CD14-positive monocyte (primary cell): ENCODE measurements at regions not wholly inside any gene's neighbourhood (a gene's known extent, or its start where the extent isn't known, plus 50 kb on each side); places are given as distances from the start of the nearest gene placed in this dataset.

Source experiments
- DNase-seq, 3 donors: peaks; one replicate each; pipeline ENCODE4 v3.0.0-alpha.2; 2011 to 2022
- H2AFZ ChIP-seq: 2 replicates; pipeline ENCODE4 v1.6.0; 2012; ENCODE audit warnings: mild to moderate bottlenecking, low read depth, low read length, inconsistent platforms; ENCODE audit not compliant: insufficient read depth, poor library complexity, severe bottlenecking
- H3K27ac ChIP-seq, 2 donors: 1 replicate in 1 of 2; 2 replicates in 1 of 2; pipeline ENCODE4 v1.5.1; 2012 to 2013; ENCODE audit warnings: low read length in 2 of 2, control low read depth in 1 of 2, inconsistent platforms in 1 of 2, low read depth in 1 of 2, mild to moderate bottlenecking in 1 of 2
- H3K27me3 ChIP-seq, 2 donors: one replicate each; pipeline versions ENCODE4 v1.6.0 to v1.6.1; 2011 to 2013; ENCODE audit warnings: low read length in 2 of 2; ENCODE audit not compliant: control insufficient read depth in 2 of 2, insufficient read depth in 2 of 2
- H3K36me3 ChIP-seq, 2 donors: replicated peaks in 1 of 2; 1 replicate in 1 of 2; 2 replicates in 1 of 2; pipeline versions ENCODE4 v1.5.1 to v1.6.1; 2012 to 2013; ENCODE audit warnings: low read length in 2 of 2, control low read depth in 1 of 2, inconsistent platforms in 1 of 2, mild to moderate bottlenecking in 1 of 2; ENCODE audit not compliant: insufficient read depth in 2 of 2, control insufficient read depth in 1 of 2
- H3K4me1 ChIP-seq, 2 donors: 1 replicate in 1 of 2; 2 replicates in 1 of 2; pipeline versions ENCODE4 v1.5.1 to v1.6.1; 2012 to 2013; ENCODE audit warnings: low read length in 2 of 2, control low read depth in 1 of 2, inconsistent platforms in 1 of 2, mild to moderate bottlenecking in 1 of 2, moderate library complexity in 1 of 2; ENCODE audit not compliant: insufficient read depth in 2 of 2, control insufficient read depth in 1 of 2
- H3K4me2 ChIP-seq: replicated peaks from 2 replicates; pipeline ENCODE3; 2012; ENCODE audit warnings: low read length, moderate library complexity, mild to moderate bottlenecking; ENCODE audit not compliant: poor library complexity, severe bottlenecking; ENCODE audit errors: extremely low read depth
- H3K4me3 ChIP-seq, 3 experiments: fragments of 200-600 bp in 1 of 3; sonication (generic) in 1 of 3; replicated peaks in 1 of 3; 1 replicate in 2 of 3; 2 replicates in 1 of 3; pipeline ENCODE4 v1.5.1; 2011 to 2013; ENCODE audit warnings: low read length in 3 of 3, mild to moderate bottlenecking in 3 of 3, control low read depth in 2 of 3, low read depth in 2 of 3, inconsistent platforms in 1 of 3, moderate library complexity in 1 of 3
- H3K79me2 ChIP-seq: 2 replicates; pipeline ENCODE4 v1.6.0; 2012; ENCODE audit warnings: mild to moderate bottlenecking, control low read depth, inconsistent platforms, low read length, moderate library complexity; ENCODE audit not compliant: insufficient read depth
- H3K9ac ChIP-seq: 2 replicates; pipeline ENCODE4 v1.6.0; 2017; ENCODE audit warnings: low read length, mild to moderate bottlenecking; ENCODE audit not compliant: insufficient read depth, poor library complexity, severe bottlenecking
- H3K9me3 ChIP-seq, 2 donors: replicated peaks in 1 of 2; 1 replicate in 1 of 2; 2 replicates in 1 of 2; pipeline versions ENCODE4 v1.5.1 to v1.6.1; 2012 to 2013; ENCODE audit warnings: low read length in 2 of 2, control low read depth in 1 of 2; ENCODE audit not compliant: control insufficient read depth in 1 of 2, insufficient read depth in 1 of 2
- H4K20me1 ChIP-seq: 2 replicates; pipeline ENCODE4 v1.6.0; 2012; ENCODE audit warnings: mild to moderate bottlenecking, low read length, control low read depth, moderate library complexity; ENCODE audit not compliant: insufficient read depth
- H3K27ac Mint-ChIP-seq, 7 donors: one replicate each; pipeline ENCODE4 v1.8.0; 2020; ENCODE audit warnings: mild to moderate bottlenecking in 7 of 7, mixed read lengths in 7 of 7, moderate library complexity in 6 of 7, inconsistent platforms in 2 of 7
- H3K27me3 Mint-ChIP-seq, 3 donors: one replicate each; pipeline ENCODE4 v1.8.0; 2021 to 2022; ENCODE audit warnings: low read depth in 3 of 3, mild to moderate bottlenecking in 3 of 3, mixed read lengths in 3 of 3, moderate library complexity in 3 of 3, inconsistent platforms in 1 of 3
- H3K36me3 Mint-ChIP-seq, 2 donors: one replicate each; pipeline ENCODE4 v1.8.0; 2020; ENCODE audit warnings: mixed read lengths in 2 of 2, inconsistent platforms in 1 of 2, mild to moderate bottlenecking in 1 of 2
- H3K4me1 Mint-ChIP-seq: one replicate; pipeline ENCODE4 v1.8.0; 2020; ENCODE audit warnings: mild to moderate bottlenecking, mixed read lengths
- H3K4me3 Mint-ChIP-seq, 2 donors: one replicate each; pipeline ENCODE4 v1.8.0; 2020; ENCODE audit warnings: mild to moderate bottlenecking in 2 of 2, mixed read lengths in 2 of 2, moderate library complexity in 1 of 2
- H3K9me3 Mint-ChIP-seq, 7 donors: one replicate each; pipeline ENCODE4 v1.8.0; 2020 to 2022; ENCODE audit warnings: mixed read lengths in 7 of 7, mild to moderate bottlenecking in 6 of 7, moderate library complexity in 6 of 7, inconsistent platforms in 2 of 7
- WGBS: methylation state at CpG from one replicate; pipeline ENCODE4 v1.1.5; 2013; ENCODE audit warnings: missing lambda C conversion rate; ENCODE audit not compliant: insufficient coverage; 5-methylcytosine and 5-hydroxymethylcytosine counted together
- intact Hi-C, 2 donors: fragments of 100-400 bp; cut with micrococcal nuclease; formaldehyde crosslinking; loops; one replicate each; pipeline versions ENCODE4 v1.15.0 to v1.15.1; 2023
- TF ChIP-seq, protein P1 (sequence below): fragments of 200-600 bp; IDR thresholded peaks from one replicate; pipeline ENCODE4 v1.8.0; 2022; ENCODE audit warnings: antibody characterized with exemption, mild to moderate bottlenecking

- H3K4me2 ChIP-seq = no peak overlapping the region
- H3K9me3 Mint-ChIP-seq = peaks cover 0 to 11% (median 8%) of the 10 kb centered on the region in 7 donors
- H3K4me3 Mint-ChIP-seq = no peak overlapping the region
- no peak overlapping the region for H3K4me3 ChIP-seq
- no peak overlapping the region for H3K9ac ChIP-seq
- H3K4me1 Mint-ChIP-seq = peaks cover 4% of the 10 kb centered on the region
- H3K79me2 ChIP-seq = no peaks in the 10 kb centered on the region
- no peaks in the 10 kb centered on the region for H3K4me1 ChIP-seq
- no peaks in the 10 kb centered on the region for H3K36me3 Mint-ChIP-seq
- no peak overlapping the region for H2AFZ ChIP-seq
- intact Hi-C loops = no loop called here
- peaks cover 0 to 8% (median 2%) of the 10 kb centered on the region in 3 donors for H3K27me3 Mint-ChIP-seq
- no peaks in the 10 kb centered on the region for H3K36me3 ChIP-seq
- no peak overlapping the region for H3K27ac ChIP-seq
- no peak for DNase-seq
- TF ChIP-seq, protein P1, sequence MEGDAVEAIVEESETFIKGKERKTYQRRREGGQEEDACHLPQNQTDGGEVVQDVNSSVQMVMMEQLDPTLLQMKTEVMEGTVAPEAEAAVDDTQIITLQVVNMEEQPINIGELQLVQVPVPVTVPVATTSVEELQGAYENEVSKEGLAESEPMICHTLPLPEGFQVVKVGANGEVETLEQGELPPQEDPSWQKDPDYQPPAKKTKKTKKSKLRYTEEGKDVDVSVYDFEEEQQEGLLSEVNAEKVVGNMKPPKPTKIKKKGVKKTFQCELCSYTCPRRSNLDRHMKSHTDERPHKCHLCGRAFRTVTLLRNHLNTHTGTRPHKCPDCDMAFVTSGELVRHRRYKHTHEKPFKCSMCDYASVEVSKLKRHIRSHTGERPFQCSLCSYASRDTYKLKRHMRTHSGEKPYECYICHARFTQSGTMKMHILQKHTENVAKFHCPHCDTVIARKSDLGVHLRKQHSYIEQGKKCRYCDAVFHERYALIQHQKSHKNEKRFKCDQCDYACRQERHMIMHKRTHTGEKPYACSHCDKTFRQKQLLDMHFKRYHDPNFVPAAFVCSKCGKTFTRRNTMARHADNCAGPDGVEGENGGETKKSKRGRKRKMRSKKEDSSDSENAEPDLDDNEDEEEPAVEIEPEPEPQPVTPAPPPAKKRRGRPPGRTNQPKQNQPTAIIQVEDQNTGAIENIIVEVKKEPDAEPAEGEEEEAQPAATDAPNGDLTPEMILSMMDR = no peak
- H3K27ac Mint-ChIP-seq = no peak overlapping the region
- no peaks in the 10 kb centered on the region for H3K9me3 ChIP-seq
- no peaks in the 10 kb centered on the region for H4K20me1 ChIP-seq
- no peaks in the 10 kb centered on the region for H3K27me3 ChIP-seq
Observed at GRCh38 chr20:41747226-41747625, 129.0 kb upstream of the CHD6 start.

GRCh38 chr20:41746635-41747034, 128.5 kb upstream of the CHD6 start:
- H3K36me3 ChIP-seq = no peaks in the 10 kb centered on the region
- H3K4me1 ChIP-seq = no peaks in the 10 kb centered on the region
- intact Hi-C loops = no loop called here
- Mint-ChIP-seq H3K36me3 (no peaks in the 10 kb centered on the region), H3K4me1 (peaks cover 4% of the 10 kb centered on the region), H3K27me3 (peaks cover 2 to 8% (median 5%) of the 10 kb centered on the region in 3 donors), H3K27ac (no peak overlapping the region), H3K4me3 (no peak overlapping the region), H3K9me3 (peaks cover 0 to 11% (median 8%) of the 10 kb centered on the region in 7 donors)
- no peak for DNase-seq
- no peak overlapping the region for H3K4me2 ChIP-seq
- no CpG with 5 or more reads among the region's 1 CpG for WGBS
- TF ChIP-seq, protein P1 = no peak
- no peaks in the 10 kb centered on the region for H3K79me2 ChIP-seq
- H3K27ac ChIP-seq = no peak overlapping the region
- H3K4me3 ChIP-seq = no peak overlapping the region
- no peak overlapping the region for H3K9ac ChIP-seq
- no peaks in the 10 kb centered on the region for H3K9me3 ChIP-seq
- no peak overlapping the region for H2AFZ ChIP-seq
- no peaks in the 10 kb centered on the region for H4K20me1 ChIP-seq
- no peaks in the 10 kb centered on the region for H3K27me3 ChIP-seq
